ENCODE measurements at regions not wholly inside any gene's neighbourhood (a gene's known extent, or its start where the extent isn't known, plus 50 kb on each side); places are given as distances from the start of the nearest gene placed in this dataset.
"Not testable (repeated sequence)": the region's sequence is repeated elsewhere in the genome, so short reads cannot be mapped to it uniquely, and the experiment has no call there.

- H3K9me3 ChIP-seq (replicated peaks in 1 of 11): peaks cover 32 to 41% (median 37%) of the 10 kb centered on the region in 11 experiments
- no peak overlapping the region for H3K27ac ChIP-seq
- no peaks in the 10 kb centered on the region for H3K4me1 ChIP-seq
- no peak overlapping the region for H3K4me3 ChIP-seq
- H3K9ac ChIP-seq: no peak overlapping the region
- H3K4me2 ChIP-seq: no peak overlapping the region
- peaks cover 0 to 29% (median 10%) of the 10 kb centered on the region in 11 experiments; a peak in 11 of 22 replicates for H3K36me3 ChIP-seq
- H3K27me3 ChIP-seq: no peaks in the 10 kb centered on the region
- TF ChIP-seq Cebpa-rat (IDR thresholded peaks at IDR 0.05): no peak
- no peaks in the 10 kb centered on the region for H4K20me1 ChIP-seq
Observed at GRCh38 chr5:93978222-93978621, 236.8 kb upstream of the POU5F2 start.

GRCh38 chr5:93967923-93968322 lies 226.5 kb upstream of the POU5F2 start:
- Histone ChIP-seq H3K9me3 (replicated peaks in 1 of 11) (peaks cover 0 to 5% (median 0%) of the 10 kb centered on the region in 11 experiments; a peak in 1 of 22 replicates), H3K4me1 (peaks cover 0 to 10% (median 0%) of the 10 kb centered on the region in 10 experiments; a peak in 6 of 20 replicates), H3K4me2 (no peak overlapping the region), H3K9ac (no peak overlapping the region), H4K20me1 (peaks cover 0 to 4% (median 0%) of the 10 kb centered on the region in 11 experiments; a peak in 1 of 22 replicates), H3K4me3 (no peak overlapping the region), H3K27me3 (no peaks in the 10 kb centered on the region), H3K27ac (no peak overlapping the region), H3K36me3 (no peaks in the 10 kb centered on the region)
- no peak for TF ChIP-seq Cebpa-rat (IDR thresholded peaks at IDR 0.05)

DNA sequence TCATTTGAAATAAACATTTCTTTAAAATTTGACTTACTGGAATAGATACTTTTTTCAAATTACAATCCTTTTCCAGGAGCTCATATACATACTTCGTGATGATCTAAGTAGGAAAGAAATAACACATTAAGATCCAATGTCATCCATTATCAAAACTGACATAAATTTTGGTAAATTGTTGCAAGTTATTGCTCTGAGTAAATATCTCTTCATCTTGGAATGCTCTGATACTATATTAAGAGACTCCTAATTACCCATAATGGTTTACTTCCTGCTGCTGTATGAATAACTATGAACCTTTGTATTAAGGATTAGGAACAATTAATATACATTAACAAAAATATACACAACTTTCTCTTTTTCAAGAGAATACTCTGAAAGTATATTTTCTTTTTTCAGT lies 223.0 kb upstream of the POU5F2 start:
- TF ChIP-seq Cebpa-rat (IDR thresholded peaks at IDR 0.05): no peak
- no peak overlapping the region for H3K4me3 ChIP-seq
- H3K36me3 ChIP-seq: no peaks in the 10 kb centered on the region; a peak in 1 of 22 replicates

DNA sequence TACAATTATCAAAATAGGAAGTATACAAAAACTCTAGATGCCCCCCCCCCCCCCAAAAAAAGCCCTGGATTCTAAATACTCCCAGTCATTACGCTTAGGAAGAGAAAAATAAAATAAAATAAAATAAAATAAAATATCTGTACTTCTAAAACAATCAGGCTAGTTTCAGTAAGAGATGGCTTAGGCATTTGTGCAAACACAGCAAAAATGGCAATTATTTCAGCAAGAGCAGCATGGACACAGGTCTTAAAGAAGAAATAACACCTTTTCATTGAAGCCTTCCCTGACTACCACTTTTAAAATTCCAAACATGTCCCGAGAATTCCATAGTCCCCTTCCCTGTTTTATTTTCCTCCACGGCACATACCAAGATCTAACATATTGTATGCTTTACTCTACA lies 218.6 kb upstream of the POU5F2 start:
- peaks cover 0 to 10% (median 0%) of the 10 kb centered on the region in 10 experiments; a peak in 6 of 20 replicates for H3K4me1 ChIP-seq
- H3K4me2 ChIP-seq: no peak overlapping the region
- peaks cover 0 to 5% (median 0%) of the 10 kb centered on the region in 11 experiments; a peak in 6 of 22 replicates for H3K36me3 ChIP-seq
- H3K9ac ChIP-seq: no peak overlapping the region
- no peak overlapping the region for H3K4me3 ChIP-seq
- H4K20me1 ChIP-seq: no peaks in the 10 kb centered on the region
- no peak overlapping the region for H3K27ac ChIP-seq
- H3K27me3 ChIP-seq: no peaks in the 10 kb centered on the region
- no peak for TF ChIP-seq Cebpa-rat (IDR thresholded peaks at IDR 0.05)
- no peaks in the 10 kb centered on the region for H3K9me3 ChIP-seq (replicated peaks in 1 of 11)

More for the DNA sequence above, 223.0 kb upstream of the POU5F2 start:
- Histone ChIP-seq H3K9ac (no peak overlapping the region), H3K9me3 (replicated peaks in 1 of 11) (no peaks in the 10 kb centered on the region), H3K4me2 (peak overlapping the region in 1 of 11 experiments; percentile 43; a peak in 2 of 22 replicates), H3K27me3 (no peaks in the 10 kb centered on the region), H4K20me1 (no peaks in the 10 kb centered on the region), H3K27ac (no peak overlapping the region), H3K4me1 (peaks cover 0 to 10% (median 0%) of the 10 kb centered on the region in 10 experiments; a peak in 6 of 20 replicates)

- Histone ChIP-seq H3K9ac (no peak overlapping the region), H3K4me2 (no peak overlapping the region), H3K4me3 (no peak overlapping the region), H3K27me3 (no peaks in the 10 kb centered on the region), H3K36me3 (peaks cover 0 to 23% (median 14%) of the 10 kb centered on the region in 11 experiments; a peak in 14 of 22 replicates), H4K20me1 (no peaks in the 10 kb centered on the region), H3K9me3 (replicated peaks in 1 of 11) (no peaks in the 10 kb centered on the region), H3K4me1 (no peaks in the 10 kb centered on the region), H3K27ac (no peak overlapping the region)
- no peak for TF ChIP-seq Cebpa-rat (IDR thresholded peaks at IDR 0.05)
Observed at GRCh38 chr5:93956006-93956405, 214.6 kb upstream of the POU5F2 start.

GRCh38 chr5:93954421-93955069 lies 213.1 kb upstream of the POU5F2 start:
- Histone ChIP-seq H3K36me3 (peaks cover 0 to 28% (median 16%) of the 10 kb centered on the region in 11 experiments; a peak in 14 of 22 replicates), H4K20me1 (no peaks in the 10 kb centered on the region), H3K27me3 (no peaks in the 10 kb centered on the region), H3K4me2 (no peak overlapping the region), H3K9me3 (replicated peaks in 1 of 11) (peaks cover 0 to 10% (median 6%) of the 10 kb centered on the region in 11 experiments; a peak in 4 of 22 replicates), H3K9ac (no peak overlapping the region), H3K4me3 (no peak overlapping the region), H3K4me1 (no peaks in the 10 kb centered on the region), H3K27ac (no peak overlapping the region)
- no peak for TF ChIP-seq Cebpa-rat (IDR thresholded peaks at IDR 0.05)

DNA sequence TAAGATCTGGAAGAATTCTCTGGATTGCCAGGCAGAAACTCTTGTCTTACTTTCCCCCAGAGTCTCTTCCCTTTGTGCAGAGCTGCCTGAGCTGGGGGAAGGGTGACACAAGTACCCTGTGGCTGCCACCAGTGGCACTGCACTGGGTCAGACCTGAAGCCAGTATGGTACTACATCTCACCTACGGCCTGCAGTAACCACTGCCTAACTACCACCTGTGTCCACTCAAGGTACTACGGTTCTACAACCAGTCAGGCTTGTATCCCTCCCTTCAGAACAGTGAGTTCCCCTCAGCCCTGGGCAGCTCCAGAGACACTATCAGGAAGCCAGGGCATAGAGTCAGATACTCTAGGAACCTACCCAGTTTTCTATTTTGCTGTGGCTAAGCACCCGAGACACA lies 212.0 kb upstream of the POU5F2 start:
- no peak overlapping the region for H3K4me3 ChIP-seq
- H3K27ac ChIP-seq: no peak overlapping the region
- no peaks in the 10 kb centered on the region for H3K4me1 ChIP-seq
- no peak overlapping the region for H3K9ac ChIP-seq
- H3K36me3 ChIP-seq: peaks cover 0 to 33% (median 16%) of the 10 kb centered on the region in 11 experiments; a peak in 14 of 22 replicates
- TF ChIP-seq Cebpa-rat (IDR thresholded peaks at IDR 0.05): no peak
- H3K27me3 ChIP-seq: no peaks in the 10 kb centered on the region
- peaks cover 0 to 13% (median 7%) of the 10 kb centered on the region in 11 experiments; a peak in 5 of 22 replicates for H3K9me3 ChIP-seq (replicated peaks in 1 of 11)
- no peak overlapping the region for H3K4me2 ChIP-seq
- no peaks in the 10 kb centered on the region for H4K20me1 ChIP-seq

- no peaks in the 10 kb centered on the region for H4K20me1 ChIP-seq
- H3K36me3 ChIP-seq: no peaks in the 10 kb centered on the region
- no peak overlapping the region for H3K4me3 ChIP-seq
- H3K4me1 ChIP-seq: peaks cover 0 to 6% (median 0%) of the 10 kb centered on the region in 10 experiments; a peak in 5 of 20 replicates
- H3K27ac ChIP-seq: no peak overlapping the region
- TF ChIP-seq Cebpa-rat (IDR thresholded peaks at IDR 0.05): no peak
- no peaks in the 10 kb centered on the region for H3K27me3 ChIP-seq
- H3K9me3 ChIP-seq (replicated peaks in 1 of 11): no peaks in the 10 kb centered on the region
- no peak overlapping the region for H3K4me2 ChIP-seq
- no peak overlapping the region for H3K9ac ChIP-seq
Observed at GRCh38 chr5:93941897-93942296, 200.5 kb upstream of the POU5F2 start.

DNA sequence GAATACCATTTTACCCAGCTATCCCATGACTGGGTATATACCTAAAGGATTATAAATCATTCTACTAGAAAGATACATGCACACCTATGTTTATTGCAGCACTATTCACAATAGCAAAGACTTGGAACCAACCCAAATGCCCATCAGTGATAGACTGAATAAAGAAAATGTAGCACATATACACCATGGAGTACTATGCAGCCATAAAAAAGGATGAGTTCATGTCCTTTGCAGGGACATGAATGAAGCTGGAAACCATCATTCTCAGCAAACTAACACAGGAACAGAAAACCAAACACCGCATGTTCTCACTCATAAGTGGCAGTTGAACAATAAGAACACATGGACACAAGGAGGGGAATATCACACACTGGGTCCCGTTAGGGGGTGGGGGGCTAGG lies 191.9 kb upstream of the POU5F2 start:
- peaks cover 0 to 10% (median 0%) of the 10 kb centered on the region in 11 experiments; a peak in 2 of 22 replicates for H3K9me3 ChIP-seq (replicated peaks in 1 of 11)
- not testable (repeated sequence) for H4K20me1 ChIP-seq, H3K9ac ChIP-seq, H3K4me3 ChIP-seq, H3K27me3 ChIP-seq, H3K4me1 ChIP-seq, H3K36me3 ChIP-seq, H3K4me2 ChIP-seq, H3K27ac ChIP-seq

- Histone ChIP-seq H3K27me3 (no peaks in the 10 kb centered on the region), H3K4me2 (no peak overlapping the region), H4K20me1 (no peaks in the 10 kb centered on the region), H3K4me1 (no peaks in the 10 kb centered on the region), H3K4me3 (no peak overlapping the region), H3K36me3 (0 out of 22 replicates have a peak, but pooled peaks cover 0 to 2% (median 0%) of the 10 kb centered on the region in 11 experiments), H3K9ac (no peak overlapping the region), H3K9me3 (replicated peaks in 1 of 11) (peaks cover 0 to 9% (median 0%) of the 10 kb centered on the region in 11 experiments; a peak in 2 of 22 replicates), H3K27ac (no peak overlapping the region)
- TF ChIP-seq Cebpa-rat (IDR thresholded peaks at IDR 0.05): no peak
Observed at GRCh38 chr5:93930098-93930497, 188.7 kb upstream of the POU5F2 start.

Measured in BLaER1 treated with 17β-estradiol and CSF1 and Interleukin-3, amounts not matched to agents 10 nM and 100 nM (cell line).